WI38 (cell line): ENCODE measurements at regions not wholly inside any gene's neighbourhood (a gene's known extent, or its start where the extent isn't known, plus 50 kb on each side); places are given as distances from the start of the nearest gene placed in this dataset.

ENCODE experiments used
- H3K4me3 ChIP-seq: 2 replicates; pipeline ENCODE4 v1.5.1; 2011; ENCODE audit warnings: low read depth, mild to moderate bottlenecking, control low read depth, low read length
- TF ChIP-seq, protein P1 (sequence below): IDR thresholded peaks from 2 replicates; pipeline ENCODE4 v1.5.1; 2012; ENCODE audit warnings: low read depth, mild to moderate bottlenecking, control low read depth, low read length

DNA sequence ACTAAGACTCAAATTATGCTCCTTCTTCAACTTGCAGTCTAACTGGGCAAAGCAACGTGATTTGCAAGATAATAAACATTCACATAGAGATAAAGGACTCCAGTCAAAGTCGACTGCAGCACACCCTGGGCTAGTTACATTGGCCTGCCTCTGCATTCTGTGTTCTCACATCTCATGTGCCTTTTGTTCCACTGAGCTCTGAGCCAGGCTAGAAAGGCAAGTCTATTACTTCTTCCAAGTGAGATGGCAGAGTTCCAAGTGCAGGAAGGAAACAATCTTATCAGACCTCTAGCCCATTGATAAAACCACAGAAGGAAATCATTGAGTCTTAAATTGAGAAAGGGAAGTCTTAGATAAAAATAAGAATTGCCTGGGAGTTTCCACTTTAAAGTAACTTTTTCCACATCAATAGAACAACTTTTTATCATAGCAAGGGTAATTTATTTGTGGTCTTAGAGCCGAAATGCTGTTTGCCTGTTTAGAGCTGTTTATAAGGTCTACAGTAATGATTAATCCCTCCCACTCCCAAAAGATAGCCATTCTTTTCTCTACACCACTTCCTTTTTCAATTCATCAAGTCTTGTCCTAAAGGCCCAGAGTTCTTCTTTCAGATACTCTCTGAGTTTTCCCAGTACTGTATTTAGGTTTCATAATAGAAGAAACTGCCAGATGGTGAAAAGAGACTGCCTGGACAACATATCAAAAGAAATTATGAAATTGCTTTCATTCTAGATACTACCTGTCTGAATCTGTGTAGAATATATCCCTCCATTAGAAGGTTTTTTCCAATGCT, 200.2 kb downstream of the GUCY2F start:
- TF ChIP-seq, protein P1, sequence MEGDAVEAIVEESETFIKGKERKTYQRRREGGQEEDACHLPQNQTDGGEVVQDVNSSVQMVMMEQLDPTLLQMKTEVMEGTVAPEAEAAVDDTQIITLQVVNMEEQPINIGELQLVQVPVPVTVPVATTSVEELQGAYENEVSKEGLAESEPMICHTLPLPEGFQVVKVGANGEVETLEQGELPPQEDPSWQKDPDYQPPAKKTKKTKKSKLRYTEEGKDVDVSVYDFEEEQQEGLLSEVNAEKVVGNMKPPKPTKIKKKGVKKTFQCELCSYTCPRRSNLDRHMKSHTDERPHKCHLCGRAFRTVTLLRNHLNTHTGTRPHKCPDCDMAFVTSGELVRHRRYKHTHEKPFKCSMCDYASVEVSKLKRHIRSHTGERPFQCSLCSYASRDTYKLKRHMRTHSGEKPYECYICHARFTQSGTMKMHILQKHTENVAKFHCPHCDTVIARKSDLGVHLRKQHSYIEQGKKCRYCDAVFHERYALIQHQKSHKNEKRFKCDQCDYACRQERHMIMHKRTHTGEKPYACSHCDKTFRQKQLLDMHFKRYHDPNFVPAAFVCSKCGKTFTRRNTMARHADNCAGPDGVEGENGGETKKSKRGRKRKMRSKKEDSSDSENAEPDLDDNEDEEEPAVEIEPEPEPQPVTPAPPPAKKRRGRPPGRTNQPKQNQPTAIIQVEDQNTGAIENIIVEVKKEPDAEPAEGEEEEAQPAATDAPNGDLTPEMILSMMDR = no peak
- no peak overlapping the region for H3K4me3 ChIP-seq

GRCh38 chrX:109274806-109275205, 207.1 kb downstream of the GUCY2F start:
- TF ChIP-seq, protein P1 = no peak
- no peak overlapping the region for H3K4me3 ChIP-seq

- TF ChIP-seq, protein P1 = no peak
- no peak overlapping the region for H3K4me3 ChIP-seq
These were observed 211.1 kb downstream of the GUCY2F start for GRCh38 chrX:109270580-109271484.

GRCh38 chrX:109268340-109268739, 213.5 kb downstream of the GUCY2F start:
- TF ChIP-seq, protein P1 = no peak
- no peak overlapping the region for H3K4me3 ChIP-seq

DNA sequence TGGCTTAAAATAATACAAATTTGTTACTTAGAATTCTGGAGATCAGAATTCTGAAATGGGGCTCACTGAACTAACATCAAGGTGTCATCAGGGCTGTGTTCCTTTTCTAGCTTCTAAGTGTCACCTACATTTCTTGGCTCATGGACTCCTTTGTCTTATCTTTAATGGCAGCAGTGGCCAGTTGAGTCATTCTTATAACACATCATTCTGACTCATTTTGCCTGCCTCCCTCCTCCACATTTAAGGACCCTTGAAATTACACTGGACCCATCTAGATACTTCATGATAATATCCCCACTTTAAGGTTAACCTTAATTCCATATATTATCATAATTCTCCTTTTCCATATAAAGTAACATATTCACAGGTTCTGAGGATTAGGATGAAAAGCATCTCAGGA, 215.9 kb downstream of the GUCY2F start:
- TF ChIP-seq, protein P1 = no peak

GRCh38 chrX:109264878-109265277, 217.0 kb downstream of the GUCY2F start:
- H3K4me3 ChIP-seq = no peak overlapping the region
- TF ChIP-seq, protein P1 = no peak

More for the DNA sequence above, 215.9 kb downstream of the GUCY2F start:
- H3K4me3 ChIP-seq = no peak overlapping the region

GRCh38 chrX:109261279-109261678, 220.6 kb downstream of the GUCY2F start:
- no peak overlapping the region for H3K4me3 ChIP-seq
- TF ChIP-seq, protein P1 = no peak
